Esophagus squamous epithelium (tissue), 5 donors: ENCODE measurements at regions not wholly inside any gene's neighbourhood (a gene's known extent, or its start where the extent isn't known, plus 50 kb on each side); places are given as distances from the start of the nearest gene placed in this dataset.

ENCODE experiments used
- DNase-seq: peaks from one replicate; lab custom pipeline; 2025; lab: John Stamatoyannopoulos, UW
- H3K27ac ChIP-seq, 4 donors: fragments of 200-600 bp; sonication (generic); one replicate each; pipeline ENCODE4 v1.5.1; 2016 to 2019; ENCODE audit warnings: mild to moderate bottlenecking in 1 of 4
- H3K27me3 ChIP-seq, 4 donors: fragments of 200-600 bp; sonication (generic); 1 replicate in 3 of 4; 2 replicates in 1 of 4; pipeline versions ENCODE4 v1.5.1 to v1.6.0; 2017 to 2021; ENCODE audit warnings: antibody characterized with exemption in 1 of 4
- H3K36me3 ChIP-seq, 3 donors: fragments of 200-600 bp; sonication (generic); one replicate each; pipeline ENCODE4 v1.5.1; 2016 to 2019
- H3K4me1 ChIP-seq, 3 donors: fragments of 200-600 bp; sonication (generic); one replicate each; pipeline ENCODE4 v1.5.1; 2017 to 2019
- H3K4me3 ChIP-seq, 4 donors: fragments of 200-600 bp; sonication (generic); 1 replicate in 3 of 4; 2 replicates in 1 of 4; pipeline ENCODE4 v1.5.1; 2016 to 2019; ENCODE audit warnings: mild to moderate bottlenecking in 2 of 4, moderate library complexity in 1 of 4
- H3K9me3 ChIP-seq, 3 donors: fragments of 200-600 bp; sonication (generic); one replicate each; pipeline ENCODE4 v1.5.1; 2016 to 2019
- CTCF ChIP-seq, 6 experiments: fragments of 450-650 bp in 4 of 6; fragments of 200-600 bp in 2 of 6; sonication (generic) in 2 of 6; IDR thresholded peaks; one replicate each; pipeline ENCODE4 v1.5.1; 2016 to 2019; ENCODE audit warnings: antibody characterized with exemption in 6 of 6, mild to moderate bottlenecking in 4 of 6, moderate library complexity in 4 of 6
- POLR2A ChIP-seq, 4 donors: fragments of 450-650 bp; IDR thresholded peaks; one replicate each; pipeline ENCODE4 v1.6.1; 2017; ENCODE audit warnings: antibody characterized with exemption in 4 of 4, mild to moderate bottlenecking in 4 of 4, moderate library complexity in 3 of 4
- WGBS, 2 donors: methylation state at CpG; one replicate each; pipeline ENCODE4 v1.1.5; 2018; 5-methylcytosine and 5-hydroxymethylcytosine counted together
- intact Hi-C: fragments of 100-400 bp; cut with DNase I; formaldehyde crosslinking; loops from one replicate; pipeline ENCODE4 v1.15.0; 2022
- donor health status: DM: yes; HTN: yes; CAD: no.

DNA sequence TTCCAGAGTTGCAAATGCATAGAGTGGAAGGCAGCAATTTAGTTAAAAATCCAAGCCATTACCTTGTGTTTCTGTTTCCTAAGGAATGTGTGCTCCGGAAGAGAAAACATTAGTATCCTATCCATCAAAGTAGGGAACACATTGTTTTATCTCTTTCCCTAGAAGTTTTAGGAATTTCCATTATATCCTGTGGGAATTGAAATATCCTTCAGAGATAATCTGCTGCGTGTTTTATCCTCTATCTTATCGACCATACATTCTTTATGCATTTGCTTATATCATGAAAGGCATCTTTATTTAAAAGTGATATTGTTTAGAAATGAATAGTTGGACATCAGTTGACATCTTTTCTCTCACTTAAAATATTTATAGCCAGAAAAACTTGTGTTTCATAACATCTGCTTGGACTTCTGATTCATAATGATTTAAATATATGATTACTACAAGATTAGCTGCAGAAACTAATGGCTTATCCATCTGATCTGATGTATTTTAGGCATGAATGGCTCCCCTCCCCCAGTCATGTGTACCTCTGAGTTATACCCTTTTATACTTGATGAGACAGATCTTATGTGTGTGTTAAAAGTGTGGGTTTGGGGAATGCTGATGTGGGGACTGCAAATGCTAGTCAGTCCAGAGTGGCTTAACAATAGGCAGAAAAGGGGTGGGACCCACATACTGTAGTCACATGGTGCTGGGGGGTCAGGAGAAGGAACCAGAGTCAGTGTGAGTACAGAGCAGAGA, 136.2 kb upstream of the ARHGAP28 start:
- Histone ChIP-seq H3K27me3 (no peaks in the 10 kb centered on the region), H3K4me1 (peaks cover 0 to 4% (median 0%) of the 10 kb centered on the region in 3 donors), H3K36me3 (no peaks in the 10 kb centered on the region), H3K4me3 (no peak overlapping the region), H3K27ac (no peak overlapping the region), H3K9me3 (no peaks in the 10 kb centered on the region)
- intact Hi-C loops, result no loop called here
- DNase-seq, result no peak
- WGBS, 2 donors, result 29 to 49% methylated on average over 3 of the region's 3 CpGs
- TF ChIP-seq CTCF (IDR thresholded peaks at IDR 0.05), result no peak
- TF ChIP-seq POLR2A (IDR thresholded peaks at IDR 0.05), result no peak

DNA sequence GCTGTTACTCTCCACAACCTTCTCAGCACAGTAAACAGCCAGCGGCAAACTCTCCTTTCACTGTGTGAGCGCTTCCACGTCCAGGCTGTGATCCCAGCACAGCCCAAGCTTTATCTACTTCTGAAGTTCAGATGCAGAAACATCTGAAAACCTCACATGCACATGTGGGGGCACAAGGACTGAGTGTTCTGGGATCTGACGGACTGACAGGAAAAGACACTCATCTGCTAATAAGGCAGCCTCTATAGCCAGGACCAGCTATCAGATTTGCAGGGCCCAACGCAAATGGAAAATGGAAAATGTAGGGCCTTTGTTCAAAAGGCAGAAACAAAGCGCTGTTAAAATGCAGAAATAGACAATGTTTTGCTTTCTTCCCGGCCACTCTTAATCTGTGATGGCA, 133.8 kb upstream of the ARHGAP28 start:
- no peaks in the 10 kb centered on the region for H3K27me3 ChIP-seq
- TF ChIP-seq CTCF (IDR thresholded peaks at IDR 0.05) (no peak), POLR2A (IDR thresholded peaks at IDR 0.05) (no peak)
- no peak overlapping the region for H3K4me3 ChIP-seq
- peaks cover 0 to 3% (median 0%) of the 10 kb centered on the region in 3 donors for H3K4me1 ChIP-seq
- H3K9me3 ChIP-seq, result no peaks in the 10 kb centered on the region
- intact Hi-C loops, result no loop called here
- no peak for DNase-seq
- no peaks in the 10 kb centered on the region for H3K36me3 ChIP-seq
- H3K27ac ChIP-seq, result no peak overlapping the region
- 82 to 90% methylated on average over 4 to 7 of the region's 7 CpGs for WGBS, 2 donors

GRCh38 chr18:6598657-6599056, 130.9 kb upstream of the ARHGAP28 start:
- TF ChIP-seq CTCF (IDR thresholded peaks at IDR 0.05) (no peak), POLR2A (IDR thresholded peaks at IDR 0.05) (no peak)
- intact Hi-C loops, result no loop called here
- H3K4me1 ChIP-seq, result peaks cover 0 to 10% (median 0%) of the 10 kb centered on the region in 3 donors
- H3K27ac ChIP-seq, result no peak overlapping the region
- no peaks in the 10 kb centered on the region for H3K36me3 ChIP-seq
- H3K9me3 ChIP-seq, result no peaks in the 10 kb centered on the region
- no peaks in the 10 kb centered on the region for H3K27me3 ChIP-seq
- DNase-seq, result no peak
- no peak overlapping the region for H3K4me3 ChIP-seq
- 80 to 95% methylated on average over 4 to 7 of the region's 7 CpGs for WGBS, 2 donors

DNA sequence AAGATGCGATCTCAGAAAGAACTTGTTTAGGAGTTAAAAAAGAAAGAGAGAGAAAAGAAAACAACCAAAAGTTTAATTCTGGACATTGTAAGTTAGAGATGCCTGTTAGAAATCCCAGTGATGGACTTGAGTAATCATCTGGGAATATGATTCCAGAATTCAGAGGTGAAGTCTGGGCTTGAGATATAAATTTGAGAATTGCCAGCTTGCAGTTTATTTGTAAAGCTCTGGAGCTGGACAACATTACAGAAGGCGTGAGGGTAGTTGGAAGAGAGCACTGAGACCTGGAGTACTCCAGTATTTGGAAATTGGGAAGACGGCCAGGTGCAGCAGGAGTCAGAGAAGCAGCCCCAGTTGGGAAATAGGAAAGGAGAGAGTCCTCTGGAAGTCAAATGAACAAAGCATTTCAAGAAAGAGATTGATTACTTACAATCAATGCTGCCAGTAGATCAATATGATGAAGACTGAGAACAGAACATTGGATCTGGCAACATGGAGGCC, 128.8 kb upstream of the ARHGAP28 start:
- no peak overlapping the region for H3K4me3 ChIP-seq
- intact Hi-C loops, result no loop called here
- peaks cover 0 to 10% (median 0%) of the 10 kb centered on the region in 3 donors for H3K4me1 ChIP-seq
- H3K9me3 ChIP-seq, result no peaks in the 10 kb centered on the region
- TF ChIP-seq CTCF (IDR thresholded peaks at IDR 0.05) (no peak), POLR2A (IDR thresholded peaks at IDR 0.05) (no peak)
- H3K36me3 ChIP-seq, result no peaks in the 10 kb centered on the region
- H3K27me3 ChIP-seq, result no peaks in the 10 kb centered on the region
- DNase-seq, result no peak
- H3K27ac ChIP-seq, result no peak overlapping the region
- WGBS, 2 donors, result 76 to 87% methylated on average over 3 of the region's 3 CpGs

GRCh38 chr18:6601241-6601640, 128.3 kb upstream of the ARHGAP28 start:
- Histone ChIP-seq H3K4me3 (no peak overlapping the region), H3K9me3 (no peaks in the 10 kb centered on the region), H3K27ac (no peak overlapping the region), H3K36me3 (no peaks in the 10 kb centered on the region), H3K27me3 (no peaks in the 10 kb centered on the region), H3K4me1 (peaks cover 0 to 10% (median 0%) of the 10 kb centered on the region in 3 donors)
- WGBS, 2 donors, result 36 to 38% methylated on average over 6 of the region's 6 CpGs
- TF ChIP-seq POLR2A (IDR thresholded peaks at IDR 0.05) (no peak), CTCF (IDR thresholded peaks at IDR 0.05) (no peak)
- no peak for DNase-seq
- intact Hi-C loops, result no loop called here
